ENCODE measurements at regions not wholly inside any gene's neighbourhood (a gene's known extent, or its start where the extent isn't known, plus 50 kb on each side); places are given as distances from the start of the nearest gene placed in this dataset.
"Not testable (repeated sequence)": the region's sequence is repeated elsewhere in the genome, so short reads cannot be mapped to it uniquely, and the experiment has no call there.

- not testable (repeated sequence) for H2AFZ ChIP-seq (ENCODE audit: low read depth, low read length); H3K4me3 ChIP-seq (ENCODE audit: insufficient read depth in 1 of 2, low read depth in 1 of 2, low read length in 2 of 2); DNase-seq; H3K4ac ChIP-seq (ENCODE audit: low read depth in 1 of 2, low read length in 2 of 2); H3K79me1 ChIP-seq (replicated peaks; ENCODE audit: low read length, poor library complexity, severe bottlenecking); H3K9me3 ChIP-seq (ENCODE audit: control insufficient read depth, low read length); H2BK15ac ChIP-seq (ENCODE audit: low read depth, poor library complexity, severe bottlenecking); H2BK12ac ChIP-seq (ENCODE audit: low read length in 2 of 2); H3K14ac ChIP-seq (ENCODE audit: low read length in 2 of 2); H3K27ac ChIP-seq (ENCODE audit: low read length, poor library complexity, severe bottlenecking); H2BK5ac ChIP-seq (ENCODE audit: low read depth, low read length, poor library complexity, severe bottlenecking); H3K4me1 ChIP-seq (ENCODE audit: control insufficient read depth, insufficient read depth, low read depth, low read length); H4K91ac ChIP-seq (ENCODE audit: low read length); H3K9ac ChIP-seq (ENCODE audit: low read length); H2AK5ac ChIP-seq (ENCODE audit: low read length, severe bottlenecking); H3K36me3 ChIP-seq (ENCODE audit: control insufficient read depth in 1 of 2, insufficient read depth in 2 of 2, low read depth in 1 of 2, low read length in 2 of 2); H3K4me2 ChIP-seq (ENCODE audit: low read length, poor library complexity, severe bottlenecking); H3K23ac ChIP-seq (ENCODE audit: low read length in 2 of 2); H4K8ac ChIP-seq (ENCODE audit: low read length); H3K18ac ChIP-seq (ENCODE audit: low read depth in 1 of 2, low read length in 2 of 2); H3K27me3 ChIP-seq (ENCODE audit: control insufficient read depth in 1 of 2, insufficient read depth in 1 of 2, low read length in 2 of 2); H2BK120ac ChIP-seq (ENCODE audit: low read depth, low read length)
- 88% methylated on average over 4 of the region's 7 CpGs for WGBS
These were observed 1068.7 kb upstream of the CITED2 start for GRCh38 chr6:140443112-140443511.

GRCh38 chr6:140441256-140441655 lies 1066.8 kb upstream of the CITED2 start:
- Histone ChIP-seq H3K14ac (ENCODE audit: low read length in 2 of 2) (no peak overlapping the region), H3K27me3 (ENCODE audit: control insufficient read depth in 1 of 2, insufficient read depth in 1 of 2, low read length in 2 of 2) (no peaks in the 10 kb centered on the region), H3K4me3 (ENCODE audit: insufficient read depth in 1 of 2, low read depth in 1 of 2, low read length in 2 of 2) (no peak overlapping the region), H2BK15ac (ENCODE audit: low read depth, poor library complexity, severe bottlenecking) (no peak overlapping the region), H2BK120ac (ENCODE audit: low read depth, low read length) (no peak overlapping the region), H3K9me3 (ENCODE audit: control insufficient read depth, low read length) (no peaks in the 10 kb centered on the region), H3K79me1 (replicated peaks; ENCODE audit: low read length, poor library complexity, severe bottlenecking) (no peaks in the 10 kb centered on the region), H3K4me1 (ENCODE audit: control insufficient read depth, insufficient read depth, low read depth, low read length) (no peaks in the 10 kb centered on the region), H4K8ac (ENCODE audit: low read length) (no peak overlapping the region), H2BK12ac (ENCODE audit: low read length in 2 of 2) (no peak overlapping the region), H3K4ac (ENCODE audit: low read depth in 1 of 2, low read length in 2 of 2) (no peak overlapping the region), H2AFZ (ENCODE audit: low read depth, low read length) (no peak overlapping the region), H3K4me2 (ENCODE audit: low read length, poor library complexity, severe bottlenecking) (no peak overlapping the region), H4K91ac (ENCODE audit: low read length) (no peak overlapping the region), H2AK5ac (ENCODE audit: low read length, severe bottlenecking) (no peak overlapping the region), H3K36me3 (ENCODE audit: control insufficient read depth in 1 of 2, insufficient read depth in 2 of 2, low read depth in 1 of 2, low read length in 2 of 2) (no peaks in the 10 kb centered on the region), H3K27ac (ENCODE audit: low read length, poor library complexity, severe bottlenecking) (peak overlapping the region; percentile 4), H3K23ac (ENCODE audit: low read length in 2 of 2) (no peak overlapping the region), H2BK5ac (ENCODE audit: low read depth, low read length, poor library complexity, severe bottlenecking) (no peak overlapping the region), H3K18ac (ENCODE audit: low read depth in 1 of 2, low read length in 2 of 2) (no peak overlapping the region), H3K9ac (ENCODE audit: low read length) (peak overlapping the region; percentile 38)
- WGBS: 52% methylated on average over 6 of the region's 6 CpGs
- DNase-seq: peak; percentile 83

- no peaks in the 10 kb centered on the region for H3K4me1 ChIP-seq (ENCODE audit: control insufficient read depth, insufficient read depth, low read depth, low read length)
- H2BK120ac ChIP-seq (ENCODE audit: low read depth, low read length): no peak overlapping the region
- H4K8ac ChIP-seq (ENCODE audit: low read length): no peak overlapping the region
- H2BK5ac ChIP-seq (ENCODE audit: low read depth, low read length, poor library complexity, severe bottlenecking): no peak overlapping the region
- no peak for DNase-seq
- H3K18ac ChIP-seq (ENCODE audit: low read depth in 1 of 2, low read length in 2 of 2): no peak overlapping the region
- H3K9ac ChIP-seq (ENCODE audit: low read length): peak overlapping the region; percentile 38
- H3K27me3 ChIP-seq (ENCODE audit: control insufficient read depth in 1 of 2, insufficient read depth in 1 of 2, low read length in 2 of 2): no peaks in the 10 kb centered on the region
- 50% methylated on average over 1 of the region's 2 CpGs for WGBS
- no peak overlapping the region for H3K23ac ChIP-seq (ENCODE audit: low read length in 2 of 2)
- no peak overlapping the region for H2BK12ac ChIP-seq (ENCODE audit: low read length in 2 of 2)
- H3K36me3 ChIP-seq (ENCODE audit: control insufficient read depth in 1 of 2, insufficient read depth in 2 of 2, low read depth in 1 of 2, low read length in 2 of 2): no peaks in the 10 kb centered on the region
- no peaks in the 10 kb centered on the region for H3K79me1 ChIP-seq (replicated peaks; ENCODE audit: low read length, poor library complexity, severe bottlenecking)
- no peak overlapping the region for H2BK15ac ChIP-seq (ENCODE audit: low read depth, poor library complexity, severe bottlenecking)
- no peak overlapping the region for H2AK5ac ChIP-seq (ENCODE audit: low read length, severe bottlenecking)
- no peak overlapping the region for H3K4me2 ChIP-seq (ENCODE audit: low read length, poor library complexity, severe bottlenecking)
- H3K9me3 ChIP-seq (ENCODE audit: control insufficient read depth, low read length): no peaks in the 10 kb centered on the region
- H3K27ac ChIP-seq (ENCODE audit: low read length, poor library complexity, severe bottlenecking): no peak overlapping the region
- no peak overlapping the region for H3K14ac ChIP-seq (ENCODE audit: low read length in 2 of 2)
- H3K4me3 ChIP-seq (ENCODE audit: insufficient read depth in 1 of 2, low read depth in 1 of 2, low read length in 2 of 2): no peak overlapping the region
- H2AFZ ChIP-seq (ENCODE audit: low read depth, low read length): no peak overlapping the region
- H3K4ac ChIP-seq (ENCODE audit: low read depth in 1 of 2, low read length in 2 of 2): no peak overlapping the region
- H4K91ac ChIP-seq (ENCODE audit: low read length): no peak overlapping the region
These were observed 1065.9 kb upstream of the CITED2 start for GRCh38 chr6:140440223-140440835.

GRCh38 chr6:140438346-140438735 lies 1063.9 kb upstream of the CITED2 start:
- Histone ChIP-seq H3K27me3 (ENCODE audit: control insufficient read depth in 1 of 2, insufficient read depth in 1 of 2, low read length in 2 of 2) (no peaks in the 10 kb centered on the region), H3K4me2 (ENCODE audit: low read length, poor library complexity, severe bottlenecking) (no peak overlapping the region), H2AFZ (ENCODE audit: low read depth, low read length) (no peak overlapping the region), H3K36me3 (ENCODE audit: control insufficient read depth in 1 of 2, insufficient read depth in 2 of 2, low read depth in 1 of 2, low read length in 2 of 2) (no peaks in the 10 kb centered on the region), H4K91ac (ENCODE audit: low read length) (no peak overlapping the region), H3K79me1 (replicated peaks; ENCODE audit: low read length, poor library complexity, severe bottlenecking) (no peaks in the 10 kb centered on the region), H3K9me3 (ENCODE audit: control insufficient read depth, low read length) (peaks cover 8% of the 10 kb centered on the region), H3K23ac (ENCODE audit: low read length in 2 of 2) (no peak overlapping the region), H3K4me3 (ENCODE audit: insufficient read depth in 1 of 2, low read depth in 1 of 2, low read length in 2 of 2) (no peak overlapping the region), H2BK15ac (ENCODE audit: low read depth, poor library complexity, severe bottlenecking) (no peak overlapping the region), H2BK12ac (ENCODE audit: low read length in 2 of 2) (peak overlapping the region in 1 of 2 experiments; percentile 28), H4K8ac (ENCODE audit: low read length) (no peak overlapping the region), H2BK5ac (ENCODE audit: low read depth, low read length, poor library complexity, severe bottlenecking) (no peak overlapping the region), H3K4ac (ENCODE audit: low read depth in 1 of 2, low read length in 2 of 2) (peak overlapping the region in 1 of 2 experiments; percentile 24), H3K4me1 (ENCODE audit: control insufficient read depth, insufficient read depth, low read depth, low read length) (no peaks in the 10 kb centered on the region), H2BK120ac (ENCODE audit: low read depth, low read length) (no peak overlapping the region), H3K9ac (ENCODE audit: low read length) (no peak overlapping the region), H2AK5ac (ENCODE audit: low read length, severe bottlenecking) (peak overlapping the region; percentile 40), H3K27ac (ENCODE audit: low read length, poor library complexity, severe bottlenecking) (no peak overlapping the region), H3K14ac (ENCODE audit: low read length in 2 of 2) (no peak overlapping the region), H3K18ac (ENCODE audit: low read depth in 1 of 2, low read length in 2 of 2) (peak overlapping the region in 1 of 2 experiments; percentile 49)
- no peak for DNase-seq
- no CpG with 5 or more reads among the region's 2 CpGs for WGBS
